SK-N-MC (cell line): ENCODE measurements at regions not wholly inside any gene's neighbourhood (a gene's known extent, or its start where the extent isn't known, plus 50 kb on each side); places are given as distances from the start of the nearest gene placed in this dataset.
"Not testable (repeated sequence)": the region's sequence is repeated elsewhere in the genome, so short reads cannot be mapped to it uniquely, and the experiment has no call there.

Experiments
- EZH2 ChIP-seq: fragments of 200-600 bp; sonication (generic); IDR thresholded peaks from one replicate; pipeline ENCODE4 v1.6.1; 2017; ENCODE audit warnings: antibody characterized with exemption
- POLR2AphosphoS5 ChIP-seq: IDR thresholded peaks from 2 replicates; pipeline ENCODE4 v1.6.1; 2012; ENCODE audit warnings: mild to moderate bottlenecking, low read depth, low read length, borderline replicate concordance

DNA sequence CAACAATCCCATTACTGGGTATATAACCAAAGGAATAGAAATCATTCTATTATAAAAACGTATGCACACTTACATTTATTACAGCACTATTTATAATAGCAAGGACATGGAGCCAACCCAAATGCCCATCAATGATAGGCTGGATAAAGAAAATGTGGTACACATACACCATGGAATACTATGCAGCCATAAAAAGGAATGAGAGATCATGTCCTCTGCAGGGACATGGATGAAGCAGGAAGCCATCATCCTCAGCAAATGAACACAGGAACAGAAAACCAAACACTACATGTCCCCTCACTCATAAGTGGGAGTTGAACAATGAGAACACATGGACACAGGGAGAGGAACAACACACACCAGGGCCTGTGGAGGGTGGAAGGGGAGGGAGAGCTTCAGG, 157.4 kb upstream of the C11orf58 start:
- not testable (repeated sequence) for TF ChIP-seq EZH2, POLR2AphosphoS5
